ENCODE measurements at regions not wholly inside any gene's neighbourhood (a gene's known extent, or its start where the extent isn't known, plus 50 kb on each side); places are given as distances from the start of the nearest gene placed in this dataset.

DNA sequence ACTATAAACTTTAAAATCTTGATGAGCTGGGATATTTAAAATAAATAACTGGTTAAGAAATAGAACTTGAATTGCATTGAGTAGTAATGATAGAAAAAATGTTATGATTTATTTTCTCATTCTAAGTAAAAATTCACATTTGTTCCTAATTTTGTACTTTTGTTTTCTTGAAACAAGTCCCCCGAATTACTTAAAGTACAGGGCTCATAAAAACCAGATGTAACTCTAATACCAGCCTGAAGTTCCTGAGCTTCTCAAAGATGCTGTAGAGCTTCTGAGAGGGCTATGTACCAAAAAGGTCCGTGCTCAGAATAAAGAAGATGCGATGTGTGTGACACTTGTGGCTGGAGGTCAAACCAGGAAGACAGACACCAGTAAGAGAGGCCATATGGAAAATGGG, 116.1 kb upstream of the TACR1 start:
- peaks cover 0 to 3% of the 10 kb centered on the region in 2 experiments; a peak in 1 of 5 replicates for H3K4me1 ChIP-seq (replicated peaks in 1 of 2; ENCODE audit: control insufficient read depth in 2 of 2, insufficient read depth in 2 of 2, low read length in 2 of 2)
- no peak overlapping the region for H3K4me2 ChIP-seq (ENCODE audit: insufficient read depth, low read length)
- H3K4me3 ChIP-seq: no peak overlapping the region
- 0% methylated on average over 3 of the region's 3 CpGs for WGBS (ENCODE audit: insufficient coverage, low coverage, missing lambda C conversion rate)
- no peaks in the 10 kb centered on the region; a peak in 2 of 5 replicates for H3K27me3 ChIP-seq (ENCODE audit: control insufficient read depth in 2 of 2, insufficient read depth in 2 of 2, low read length in 2 of 2)
- in situ Hi-C loops (cut with MboI) (no loop called here), intact Hi-C loops (cut with micrococcal nuclease) (loop anchor here (10.0 kb wide), 1 partner anchor 289 kb away; no protein-coding TSS in a partner anchor)
- no peaks in the 10 kb centered on the region for H3K9me3 ChIP-seq (replicated peaks; ENCODE audit: control insufficient read depth, insufficient read depth, low read depth, low read length)
- no peak for FAIRE-seq
- H2AFZ ChIP-seq (ENCODE audit: low read depth, low read length): no peak overlapping the region
- no TSS peak for BruUV-seq (replicated peaks)
- no peak overlapping the region for H3K27ac ChIP-seq (ENCODE audit: extremely low read depth, low read depth, low read length)
- TF ChIP-seq POLR2B (IDR thresholded peaks at IDR 0.05; ENCODE audit: low read depth, partially characterized antibody): no peak
- TF ChIP-seq SRSF9 (IDR thresholded peaks at IDR 0.05; ENCODE audit: borderline replicate concordance, low read depth, low read length): no peak
- TF ChIP-seq, protein P1, sequence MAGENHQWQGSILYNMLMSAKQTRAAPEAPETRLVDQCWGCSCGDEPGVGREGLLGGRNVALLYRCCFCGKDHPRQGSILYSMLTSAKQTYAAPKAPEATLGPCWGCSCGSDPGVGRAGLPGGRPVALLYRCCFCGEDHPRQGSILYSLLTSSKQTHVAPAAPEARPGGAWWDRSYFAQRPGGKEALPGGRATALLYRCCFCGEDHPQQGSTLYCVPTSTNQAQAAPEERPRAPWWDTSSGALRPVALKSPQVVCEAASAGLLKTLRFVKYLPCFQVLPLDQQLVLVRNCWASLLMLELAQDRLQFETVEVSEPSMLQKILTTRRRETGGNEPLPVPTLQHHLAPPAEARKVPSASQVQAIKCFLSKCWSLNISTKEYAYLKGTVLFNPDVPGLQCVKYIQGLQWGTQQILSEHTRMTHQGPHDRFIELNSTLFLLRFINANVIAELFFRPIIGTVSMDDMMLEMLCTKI (IDR thresholded peaks at IDR 0.05; ENCODE audit: partially characterized antibody): no peak
- TF ChIP-seq TRIM28 (IDR thresholded peaks at IDR 0.05): no peak
- no peak for TF ChIP-seq SUPT5H (IDR thresholded peaks at IDR 0.05)
- TF ChIP-seq, protein P2, sequence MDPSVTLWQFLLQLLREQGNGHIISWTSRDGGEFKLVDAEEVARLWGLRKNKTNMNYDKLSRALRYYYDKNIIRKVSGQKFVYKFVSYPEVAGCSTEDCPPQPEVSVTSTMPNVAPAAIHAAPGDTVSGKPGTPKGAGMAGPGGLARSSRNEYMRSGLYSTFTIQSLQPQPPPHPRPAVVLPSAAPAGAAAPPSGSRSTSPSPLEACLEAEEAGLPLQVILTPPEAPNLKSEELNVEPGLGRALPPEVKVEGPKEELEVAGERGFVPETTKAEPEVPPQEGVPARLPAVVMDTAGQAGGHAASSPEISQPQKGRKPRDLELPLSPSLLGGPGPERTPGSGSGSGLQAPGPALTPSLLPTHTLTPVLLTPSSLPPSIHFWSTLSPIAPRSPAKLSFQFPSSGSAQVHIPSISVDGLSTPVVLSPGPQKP (CRISPR knock-in tag; IDR thresholded peaks at IDR 0.05): no peak
- TF ChIP-seq, protein P3, sequence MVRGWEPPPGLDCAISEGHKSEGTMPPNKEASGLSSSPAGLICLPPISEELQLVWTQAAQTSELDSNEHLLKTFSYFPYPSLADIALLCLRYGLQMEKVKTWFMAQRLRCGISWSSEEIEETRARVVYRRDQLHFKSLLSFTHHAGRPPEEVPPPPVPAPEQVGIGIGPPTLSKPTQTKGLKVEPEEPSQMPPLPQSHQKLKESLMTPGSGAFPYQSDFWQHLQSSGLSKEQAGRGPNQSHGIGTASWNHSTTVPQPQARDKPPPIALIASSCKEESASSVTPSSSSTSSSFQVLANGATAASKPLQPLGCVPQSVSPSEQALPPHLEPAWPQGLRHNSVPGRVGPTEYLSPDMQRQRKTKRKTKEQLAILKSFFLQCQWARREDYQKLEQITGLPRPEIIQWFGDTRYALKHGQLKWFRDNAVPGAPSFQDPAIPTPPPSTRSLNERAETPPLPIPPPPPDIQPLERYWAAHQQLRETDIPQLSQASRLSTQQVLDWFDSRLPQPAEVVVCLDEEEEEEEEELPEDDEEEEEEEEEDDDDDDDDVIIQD (CRISPR knock-in tag; IDR thresholded peaks at IDR 0.05): no peak
- no peak for TF ChIP-seq CBX5 (IDR thresholded peaks at IDR 0.05; ENCODE audit: borderline replicate concordance, low read depth)
- no peak for TF ChIP-seq ZNF766 (CRISPR knock-in tag; conservative IDR thresholded peaks at IDR 0.05)
- TF ChIP-seq NCOR1 (IDR thresholded peaks at IDR 0.05): no peak
- TF ChIP-seq, protein P4, sequence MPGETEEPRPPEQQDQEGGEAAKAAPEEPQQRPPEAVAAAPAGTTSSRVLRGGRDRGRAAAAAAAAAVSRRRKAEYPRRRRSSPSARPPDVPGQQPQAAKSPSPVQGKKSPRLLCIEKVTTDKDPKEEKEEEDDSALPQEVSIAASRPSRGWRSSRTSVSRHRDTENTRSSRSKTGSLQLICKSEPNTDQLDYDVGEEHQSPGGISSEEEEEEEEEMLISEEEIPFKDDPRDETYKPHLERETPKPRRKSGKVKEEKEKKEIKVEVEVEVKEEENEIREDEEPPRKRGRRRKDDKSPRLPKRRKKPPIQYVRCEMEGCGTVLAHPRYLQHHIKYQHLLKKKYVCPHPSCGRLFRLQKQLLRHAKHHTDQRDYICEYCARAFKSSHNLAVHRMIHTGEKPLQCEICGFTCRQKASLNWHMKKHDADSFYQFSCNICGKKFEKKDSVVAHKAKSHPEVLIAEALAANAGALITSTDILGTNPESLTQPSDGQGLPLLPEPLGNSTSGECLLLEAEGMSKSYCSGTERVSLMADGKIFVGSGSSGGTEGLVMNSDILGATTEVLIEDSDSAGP (CRISPR knock-in tag; IDR thresholded peaks at IDR 0.05): no peak
- no peak for TF ChIP-seq POLR3A (IDR thresholded peaks at IDR 0.05; ENCODE audit: borderline replicate concordance, extremely low read depth, insufficient read depth, insufficient read length)
- ATAC-seq: no peak
- H4K20me1 ChIP-seq (replicated peaks; ENCODE audit: control insufficient read depth, insufficient read depth, low read length): no peaks in the 10 kb centered on the region
- no peak for DNase-seq (ENCODE audit: extremely low read depth in 1 of 4, low spot score in 3 of 4)
- ChIA-PET POLR2A (interaction anchor here (0.7 kb wide), 1 partner anchor 10 kb away, joined by 3 read pairs; no protein-coding TSS in a partner anchor), CTCF (ENCODE audit: low intra/inter-chr PET ratio) (interaction anchor here (0.7 kb wide), 1 partner anchor 88 kb away, joined by 4 read pairs; no protein-coding TSS in a partner anchor)
- no peaks in the 10 kb centered on the region for H3K79me2 ChIP-seq (ENCODE audit: control insufficient read depth, insufficient read depth, low read length)
- peaks cover 2% of the 10 kb centered on the region for H3K9me1 ChIP-seq (ENCODE audit: control insufficient read depth, insufficient read depth, low read length)
- H3K36me3 ChIP-seq (ENCODE audit: control insufficient read depth, insufficient read depth, low read length): no peaks in the 10 kb centered on the region
- no peak overlapping the region for H3K9ac ChIP-seq (ENCODE audit: insufficient read depth in 1 of 2, low read depth in 2 of 2, low read length in 2 of 2)

Measured in K562 (cell line).